ENCODE measurements at regions not wholly inside any gene's neighbourhood (a gene's known extent, or its start where the extent isn't known, plus 50 kb on each side); places are given as distances from the start of the nearest gene placed in this dataset.

DNA sequence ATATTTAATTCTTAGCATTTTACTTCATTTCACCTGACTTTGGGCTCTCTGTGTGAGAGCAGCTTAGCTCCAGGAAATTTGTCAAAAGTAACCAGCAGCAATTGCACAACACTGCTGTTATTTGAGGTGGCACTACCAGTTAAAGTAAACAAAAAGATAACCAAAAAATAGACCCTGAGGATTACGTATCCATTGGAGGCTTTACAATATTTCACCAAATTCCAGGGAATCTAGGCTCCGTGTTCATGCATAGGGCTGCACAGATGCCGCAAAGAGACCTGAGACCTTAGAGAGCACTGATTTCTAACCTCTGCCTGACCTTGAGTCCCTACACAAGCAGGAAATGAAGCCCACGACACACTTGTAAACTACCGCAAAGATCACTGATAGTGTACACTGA, 1392.7 kb upstream of the CDH6 start:
- no peaks in the 10 kb centered on the region for H3K27me3 ChIP-seq
- H3K27ac ChIP-seq = no peak overlapping the region
- H3K9me3 ChIP-seq = no peaks in the 10 kb centered on the region
- no peak for DNase-seq
- WGBS, 3 donors = 73 to 79% (median 75%) methylated on average over 5 of the region's 5 CpGs
- H3K36me3 ChIP-seq = no peaks in the 10 kb centered on the region
- no peak for TF ChIP-seq EP300 (IDR thresholded peaks at IDR 0.05)
- TF ChIP-seq, protein P1, sequence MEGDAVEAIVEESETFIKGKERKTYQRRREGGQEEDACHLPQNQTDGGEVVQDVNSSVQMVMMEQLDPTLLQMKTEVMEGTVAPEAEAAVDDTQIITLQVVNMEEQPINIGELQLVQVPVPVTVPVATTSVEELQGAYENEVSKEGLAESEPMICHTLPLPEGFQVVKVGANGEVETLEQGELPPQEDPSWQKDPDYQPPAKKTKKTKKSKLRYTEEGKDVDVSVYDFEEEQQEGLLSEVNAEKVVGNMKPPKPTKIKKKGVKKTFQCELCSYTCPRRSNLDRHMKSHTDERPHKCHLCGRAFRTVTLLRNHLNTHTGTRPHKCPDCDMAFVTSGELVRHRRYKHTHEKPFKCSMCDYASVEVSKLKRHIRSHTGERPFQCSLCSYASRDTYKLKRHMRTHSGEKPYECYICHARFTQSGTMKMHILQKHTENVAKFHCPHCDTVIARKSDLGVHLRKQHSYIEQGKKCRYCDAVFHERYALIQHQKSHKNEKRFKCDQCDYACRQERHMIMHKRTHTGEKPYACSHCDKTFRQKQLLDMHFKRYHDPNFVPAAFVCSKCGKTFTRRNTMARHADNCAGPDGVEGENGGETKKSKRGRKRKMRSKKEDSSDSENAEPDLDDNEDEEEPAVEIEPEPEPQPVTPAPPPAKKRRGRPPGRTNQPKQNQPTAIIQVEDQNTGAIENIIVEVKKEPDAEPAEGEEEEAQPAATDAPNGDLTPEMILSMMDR (IDR thresholded peaks at IDR 0.05) = no peak
- H3K4me1 ChIP-seq (ENCODE audit: insufficient read depth) = no peaks in the 10 kb centered on the region
- intact Hi-C loops (cut with DNase I) = no loop called here
- no peak overlapping the region for H3K4me3 ChIP-seq

DNA sequence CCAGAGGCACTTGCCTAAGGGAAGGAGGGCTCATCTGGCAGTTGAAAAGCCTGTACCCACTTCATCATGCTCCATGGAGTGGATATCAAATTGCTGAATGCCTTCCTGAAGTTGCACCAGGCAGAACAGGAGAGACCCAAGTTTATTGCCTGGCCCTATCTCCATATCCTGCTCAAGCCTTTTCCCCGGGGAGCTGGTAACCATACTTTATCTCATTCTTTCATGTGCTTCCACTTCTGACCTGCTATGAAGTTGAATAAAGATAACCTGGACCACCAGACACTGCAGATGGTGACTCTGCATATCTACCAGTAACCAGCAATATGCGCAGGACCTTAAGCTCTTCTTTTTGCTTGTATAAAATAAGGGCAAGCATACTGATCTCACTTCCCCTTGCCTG, 1397.5 kb upstream of the CDH6 start:
- Histone ChIP-seq H3K27ac (no peak overlapping the region), H3K9me3 (no peaks in the 10 kb centered on the region), H3K36me3 (no peaks in the 10 kb centered on the region), H3K4me3 (no peak overlapping the region), H3K27me3 (no peaks in the 10 kb centered on the region), H3K4me1 (ENCODE audit: insufficient read depth) (no peaks in the 10 kb centered on the region)
- TF ChIP-seq POLR2A (IDR thresholded peaks at IDR 0.05) (no peak), EP300 (IDR thresholded peaks at IDR 0.05) (no peak)
- TF ChIP-seq, protein P1 (IDR thresholded peaks at IDR 0.05) = no peak
- 67 to 80% (median 78%) methylated on average over 2 of the region's 2 CpGs for WGBS, 3 donors
- intact Hi-C loops (cut with DNase I) = no loop called here
- DNase-seq = no peak

DNA sequence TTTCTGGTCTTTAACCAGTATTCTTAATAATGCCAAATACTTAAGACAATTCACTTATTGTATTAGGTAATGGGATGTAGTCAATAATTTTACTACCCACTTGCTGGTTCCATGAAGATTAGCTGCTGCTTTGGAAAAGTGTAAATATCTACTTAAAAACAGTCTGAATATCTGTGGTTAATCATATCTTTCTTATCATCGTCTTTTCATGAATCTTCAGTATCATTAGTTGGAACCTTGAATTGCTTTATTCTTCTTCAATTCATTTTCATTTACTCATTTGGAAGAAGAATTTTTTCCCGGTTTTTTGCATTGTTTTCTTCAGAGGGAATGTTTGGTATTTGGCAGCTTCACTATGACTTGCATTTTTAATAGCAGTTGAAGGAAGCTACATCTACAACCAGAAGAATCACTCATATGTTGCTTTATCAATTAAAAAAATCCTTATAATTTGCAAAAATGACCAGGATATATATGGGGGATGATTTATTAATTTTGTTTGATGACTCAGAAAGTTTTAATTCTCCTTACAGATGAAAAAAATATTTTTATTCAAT, 1398.3 kb upstream of the CDH6 start:
- Histone ChIP-seq H3K4me3 (no peak overlapping the region), H3K9me3 (no peaks in the 10 kb centered on the region), H3K4me1 (ENCODE audit: insufficient read depth) (no peaks in the 10 kb centered on the region), H3K27me3 (no peaks in the 10 kb centered on the region), H3K36me3 (no peaks in the 10 kb centered on the region), H3K27ac (no peak overlapping the region)
- intact Hi-C loops (cut with DNase I) = no loop called here
- WGBS, 3 donors = 8 to 47% (median 15%) methylated on average over 2 of the region's 2 CpGs
- DNase-seq = no peak
- TF ChIP-seq, protein P1 (IDR thresholded peaks at IDR 0.05) = no peak
- TF ChIP-seq EP300 (IDR thresholded peaks at IDR 0.05) (no peak), POLR2A (IDR thresholded peaks at IDR 0.05) (no peak)

DNA sequence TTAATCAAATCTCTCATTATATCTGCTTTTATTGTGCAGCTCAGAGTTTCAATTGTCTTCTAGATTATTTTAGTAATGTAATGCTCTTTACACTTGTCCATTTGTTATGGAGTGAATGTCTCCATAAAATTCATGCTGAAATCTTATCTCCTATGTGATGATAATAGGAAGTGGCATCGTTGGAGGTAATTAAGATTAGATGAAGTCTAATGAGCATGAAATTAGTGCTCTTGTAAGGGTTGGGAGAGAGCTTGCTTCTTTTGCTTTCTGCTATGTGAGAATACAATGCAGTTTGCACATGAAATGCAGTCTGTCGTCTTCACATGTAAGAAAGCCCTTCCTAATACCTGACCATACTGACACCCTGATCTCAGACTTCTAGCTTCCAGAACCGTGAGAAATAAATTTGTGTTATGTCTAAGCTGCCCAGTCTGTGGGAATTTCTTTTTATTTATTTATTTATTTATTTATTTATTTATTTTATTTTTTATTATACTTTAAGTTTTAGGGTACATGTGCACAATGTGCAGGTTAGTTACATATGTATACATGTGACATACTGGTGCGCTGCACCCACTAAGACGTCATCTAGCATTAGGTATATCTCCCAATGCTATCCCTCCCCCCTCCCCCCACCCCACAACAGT, 1399.2 kb upstream of the CDH6 start:
- no peak overlapping the region for H3K27ac ChIP-seq
- 52 to 60% (median 55%) methylated on average over 5 of the region's 5 CpGs for WGBS, 3 donors
- no peaks in the 10 kb centered on the region for H3K27me3 ChIP-seq
- no peak for DNase-seq
- no peaks in the 10 kb centered on the region for H3K9me3 ChIP-seq
- intact Hi-C loops (cut with DNase I) = no loop called here
- no peak overlapping the region for H3K4me3 ChIP-seq
- TF ChIP-seq POLR2A (IDR thresholded peaks at IDR 0.05) (no peak), EP300 (IDR thresholded peaks at IDR 0.05) (no peak)
- TF ChIP-seq, protein P1 (IDR thresholded peaks at IDR 0.05) = no peak
- H3K4me1 ChIP-seq (ENCODE audit: insufficient read depth) = no peaks in the 10 kb centered on the region
- no peaks in the 10 kb centered on the region for H3K36me3 ChIP-seq

Data from ovary (tissue), 7 donors.